Ishikawa (cell line): ENCODE measurements at regions not wholly inside any gene's neighbourhood (a gene's known extent, or its start where the extent isn't known, plus 50 kb on each side); places are given as distances from the start of the nearest gene placed in this dataset.

Source experiments
- CEBPB ChIP-seq: IDR thresholded peaks from 2 replicates; pipeline ENCODE4 v1.6.1; 2012
- CREB1 ChIP-seq: IDR thresholded peaks from 2 replicates; pipeline ENCODE4 v1.6.1; 2012; ENCODE audit warnings: low read depth
- EGR1 ChIP-seq: IDR thresholded peaks from 2 replicates; pipeline ENCODE4 v1.6.1; 2012
- EP300 ChIP-seq: IDR thresholded peaks from 2 replicates; pipeline ENCODE4 v1.6.1; 2012; ENCODE audit warnings: borderline replicate concordance
- FOXM1 ChIP-seq: IDR thresholded peaks from 2 replicates; pipeline ENCODE4 v1.6.1; 2012; ENCODE audit warnings: low read depth, borderline replicate concordance
- MAX ChIP-seq: IDR thresholded peaks from 2 replicates; pipeline ENCODE4 v1.6.1; 2012
- NFIC ChIP-seq: IDR thresholded peaks from 2 replicates; pipeline ENCODE4 v1.6.1; 2012
- RAD21 ChIP-seq: IDR thresholded peaks from 2 replicates; pipeline ENCODE4 v1.6.1; 2012; ENCODE audit warnings: low read depth
- REST ChIP-seq: IDR thresholded peaks from 2 replicates; pipeline ENCODE4 v1.6.1; 2012; ENCODE audit warnings: low read depth, mild to moderate bottlenecking
- TAF1 ChIP-seq: IDR thresholded peaks from 2 replicates; pipeline ENCODE4 v1.6.1; 2012; ENCODE audit warnings: low read depth, mild to moderate bottlenecking
- TCF12 ChIP-seq: IDR thresholded peaks from 2 replicates; pipeline ENCODE4 v1.6.1; 2012; ENCODE audit warnings: low read depth
- TEAD4 ChIP-seq: IDR thresholded peaks from 2 replicates; pipeline ENCODE4 v1.6.1; 2012
- USF1 ChIP-seq: IDR thresholded peaks from 2 replicates; pipeline ENCODE4 v1.6.1; 2012
- YY1 ChIP-seq: IDR thresholded peaks from 2 replicates; pipeline ENCODE4 v1.6.1; 2012; ENCODE audit warnings: low read depth
- ZBTB7A ChIP-seq: IDR thresholded peaks from 2 replicates; pipeline ENCODE4 v1.6.1; 2012; ENCODE audit warnings: low read depth

GRCh38 chrX:4925911-4926310 lies 1212.5 kb upstream of the PRKX start:
- TF ChIP-seq TAF1: no peak
- TF ChIP-seq CEBPB: no peak
- no peak for TF ChIP-seq YY1
- no peak for TF ChIP-seq REST
- TF ChIP-seq MAX: no peak
- no peak for TF ChIP-seq EP300
- no peak for TF ChIP-seq CREB1
- TF ChIP-seq FOXM1: no peak
- TF ChIP-seq USF1: no peak
- no peak for TF ChIP-seq TCF12
- TF ChIP-seq TEAD4: no peak

- TF ChIP-seq MAX: no peak
- TF ChIP-seq CREB1: no peak
- TF ChIP-seq TCF12: no peak
- no peak for TF ChIP-seq FOXM1
- no peak for TF ChIP-seq EGR1
These were observed 1195.9 kb upstream of the PRKX start for GRCh38 chrX:4909348-4909747.

GRCh38 chrX:4905576-4905975 lies 1192.1 kb upstream of the PRKX start:
- TF ChIP-seq TCF12: no peak
- TF ChIP-seq RAD21: no peak
- no peak for TF ChIP-seq CREB1
- TF ChIP-seq EGR1: no peak
- TF ChIP-seq USF1: no peak
- no peak for TF ChIP-seq MAX
- no peak for TF ChIP-seq CEBPB
- TF ChIP-seq TEAD4: no peak
- TF ChIP-seq NFIC: no peak
- TF ChIP-seq EP300: no peak
- TF ChIP-seq YY1: no peak
- TF ChIP-seq REST: no peak
- no peak for TF ChIP-seq TAF1
- no peak for TF ChIP-seq ZBTB7A

- TF ChIP-seq TCF12 (no peak), TAF1 (no peak), USF1 (no peak), NFIC (no peak), MAX (no peak), TEAD4 (no peak), FOXM1 (no peak), RAD21 (no peak), EP300 (no peak), CREB1 (no peak), CEBPB (no peak), EGR1 (no peak), YY1 (no peak), ZBTB7A (no peak), REST (no peak)
These were observed 1167.8 kb upstream of the PRKX start for GRCh38 chrX:4881277-4881676.
